HUES64 (cell line): ENCODE measurements at regions not wholly inside any gene's neighbourhood (a gene's known extent, or its start where the extent isn't known, plus 50 kb on each side); places are given as distances from the start of the nearest gene placed in this dataset.

Experiments used
- H3K27ac ChIP-seq: 2 replicates; pipeline ENCODE4 v1.7.0; 2013; ENCODE audit warnings: low read depth, low read length, inconsistent platforms
- H3K27me3 ChIP-seq: 2 replicates; pipeline ENCODE4 v1.6.1; 2013; ENCODE audit warnings: mild to moderate bottlenecking, low read length; ENCODE audit not compliant: insufficient read depth
- H3K36me3 ChIP-seq: 2 replicates; pipeline ENCODE4 v1.6.1; 2013; ENCODE audit warnings: mild to moderate bottlenecking, low read length; ENCODE audit not compliant: insufficient read depth
- H3K4me1 ChIP-seq: 2 replicates; pipeline ENCODE4 v1.6.1; 2013; ENCODE audit warnings: mild to moderate bottlenecking, low read length, moderate library complexity; ENCODE audit not compliant: insufficient read depth
- H3K4me3 ChIP-seq: 2 replicates; pipeline ENCODE4 v1.5.1; 2013; ENCODE audit warnings: mild to moderate bottlenecking, low read length, moderate library complexity
- H3K9ac ChIP-seq: 2 replicates; pipeline ENCODE4 v1.6.1; 2013; ENCODE audit warnings: mild to moderate bottlenecking, low read depth, low read length
- H3K9me3 ChIP-seq: 2 replicates; pipeline ENCODE4 v1.6.1; 2013; ENCODE audit warnings: low read depth, low read length; ENCODE audit not compliant: insufficient read depth
- WGBS: fragments of 150-250, 120-280 bp; methylation state at CpG from one replicate; pipeline ENCODE4 v1.1.7; 2013; ENCODE audit warnings: missing lambda C conversion rate; 5-methylcytosine and 5-hydroxymethylcytosine counted together

GRCh38 chr22:49618677-49618953, 209.1 kb downstream of the BRD1 start:
- Histone ChIP-seq H3K27me3 (no peaks in the 10 kb centered on the region), H3K27ac (no peak overlapping the region), H3K4me1 (no peaks in the 10 kb centered on the region), H3K36me3 (no peaks in the 10 kb centered on the region), H3K4me3 (no peak overlapping the region), H3K9me3 (no peaks in the 10 kb centered on the region), H3K9ac (no peak overlapping the region)
- 85% methylated on average over 8 of the region's 8 CpGs for WGBS

GRCh38 chr22:49617866-49618676, 209.6 kb downstream of the BRD1 start:
- H3K9ac ChIP-seq: no peak overlapping the region
- H3K27ac ChIP-seq: no peak overlapping the region
- H3K27me3 ChIP-seq: no peaks in the 10 kb centered on the region
- H3K4me3 ChIP-seq: no peak overlapping the region
- 89% methylated on average over 23 of the region's 23 CpGs for WGBS
- H3K9me3 ChIP-seq: no peaks in the 10 kb centered on the region
- no peaks in the 10 kb centered on the region for H3K4me1 ChIP-seq
- H3K36me3 ChIP-seq: no peaks in the 10 kb centered on the region

DNA sequence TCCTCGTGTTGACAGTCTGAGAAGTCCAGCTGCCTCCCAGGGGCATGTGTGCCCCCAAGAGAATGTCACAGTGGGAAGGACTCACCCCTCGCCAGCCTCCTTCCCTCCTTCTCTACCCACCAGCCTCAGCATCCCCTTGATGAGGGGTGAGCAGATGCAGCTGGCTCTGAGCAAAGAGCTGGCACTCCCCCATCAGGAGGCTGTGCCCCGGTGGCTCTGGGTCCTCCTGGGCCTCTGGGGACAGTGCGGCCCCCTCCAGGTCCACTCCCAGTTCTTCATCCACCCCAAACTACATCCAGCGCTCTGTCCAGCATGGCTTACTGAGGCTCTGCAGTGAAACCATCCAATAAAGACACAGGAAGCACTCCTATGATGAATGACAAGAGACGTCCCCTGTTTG, 210.4 kb downstream of the BRD1 start:
- H3K9me3 ChIP-seq: no peaks in the 10 kb centered on the region
- 85% methylated on average over 6 of the region's 6 CpGs for WGBS
- no peak overlapping the region for H3K27ac ChIP-seq
- H3K27me3 ChIP-seq: no peaks in the 10 kb centered on the region
- no peaks in the 10 kb centered on the region for H3K4me1 ChIP-seq
- H3K9ac ChIP-seq: no peak overlapping the region
- H3K4me3 ChIP-seq: no peak overlapping the region
- no peaks in the 10 kb centered on the region for H3K36me3 ChIP-seq

- Histone ChIP-seq H3K36me3 (no peaks in the 10 kb centered on the region), H3K27ac (no peak overlapping the region), H3K4me1 (no peaks in the 10 kb centered on the region), H3K27me3 (no peaks in the 10 kb centered on the region), H3K9ac (no peak overlapping the region), H3K4me3 (no peak overlapping the region), H3K9me3 (no peaks in the 10 kb centered on the region)
- 92% methylated on average over 37 of the region's 37 CpGs for WGBS
Measured at GRCh38 chr22:49616356-49617231, 211.1 kb downstream of the BRD1 start.

DNA sequence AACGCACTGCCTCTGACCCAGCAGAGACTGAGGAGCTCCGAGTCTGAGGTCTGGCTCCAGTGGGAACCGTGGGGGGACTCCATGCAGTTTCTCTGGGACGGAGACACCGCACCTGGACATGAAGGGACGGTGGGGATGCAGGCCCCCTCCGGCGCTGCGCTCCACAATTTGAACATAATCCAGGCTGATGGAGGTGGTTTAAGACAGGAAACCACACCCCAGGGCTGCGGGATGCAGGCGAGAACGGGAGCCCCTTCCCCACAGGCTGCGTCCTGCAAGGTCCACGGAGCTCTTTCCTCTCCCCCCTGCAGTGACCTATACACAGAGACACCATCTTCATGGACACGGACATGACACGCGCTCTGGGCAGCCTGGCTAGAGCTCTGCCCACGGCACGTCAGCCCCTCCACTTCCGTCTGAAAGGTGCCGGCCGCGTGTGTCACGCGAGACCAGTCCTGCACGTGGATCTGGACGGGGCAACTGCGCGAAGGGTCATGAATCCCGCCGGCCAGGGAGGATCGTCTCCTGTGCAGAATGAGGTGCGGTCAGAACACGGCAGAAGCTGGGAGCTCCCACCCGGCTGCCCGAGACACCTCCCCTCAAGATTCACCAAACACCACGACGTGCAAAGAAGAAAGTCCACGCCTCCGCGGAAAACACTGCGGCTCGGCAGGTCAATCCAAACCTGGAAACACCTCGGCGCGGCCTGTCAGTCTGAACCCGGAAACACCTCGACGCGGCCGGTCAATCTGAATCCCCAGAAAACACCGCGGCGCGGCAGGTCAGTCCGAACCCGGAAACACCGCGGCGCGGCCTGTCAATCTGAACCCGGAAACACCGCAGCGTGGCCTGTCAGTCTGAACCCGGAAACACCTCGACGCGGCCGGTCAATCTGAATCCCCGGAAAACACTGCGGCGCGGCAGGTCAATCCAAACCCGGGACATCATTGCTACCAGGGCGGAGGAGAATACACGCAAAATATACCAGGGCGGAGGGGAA, 212.4 kb downstream of the BRD1 start:
- no peaks in the 10 kb centered on the region for H3K36me3 ChIP-seq
- H3K9me3 ChIP-seq: 0 out of 2 replicates have a peak, but pooled peaks cover 4% of the 10 kb centered on the region
- H3K9ac ChIP-seq: no peak overlapping the region
- WGBS: 95% methylated on average over 77 of the region's 77 CpGs
- H3K4me1 ChIP-seq: no peaks in the 10 kb centered on the region
- H3K27me3 ChIP-seq: no peaks in the 10 kb centered on the region
- no peak overlapping the region for H3K27ac ChIP-seq
- no peak overlapping the region for H3K4me3 ChIP-seq

DNA sequence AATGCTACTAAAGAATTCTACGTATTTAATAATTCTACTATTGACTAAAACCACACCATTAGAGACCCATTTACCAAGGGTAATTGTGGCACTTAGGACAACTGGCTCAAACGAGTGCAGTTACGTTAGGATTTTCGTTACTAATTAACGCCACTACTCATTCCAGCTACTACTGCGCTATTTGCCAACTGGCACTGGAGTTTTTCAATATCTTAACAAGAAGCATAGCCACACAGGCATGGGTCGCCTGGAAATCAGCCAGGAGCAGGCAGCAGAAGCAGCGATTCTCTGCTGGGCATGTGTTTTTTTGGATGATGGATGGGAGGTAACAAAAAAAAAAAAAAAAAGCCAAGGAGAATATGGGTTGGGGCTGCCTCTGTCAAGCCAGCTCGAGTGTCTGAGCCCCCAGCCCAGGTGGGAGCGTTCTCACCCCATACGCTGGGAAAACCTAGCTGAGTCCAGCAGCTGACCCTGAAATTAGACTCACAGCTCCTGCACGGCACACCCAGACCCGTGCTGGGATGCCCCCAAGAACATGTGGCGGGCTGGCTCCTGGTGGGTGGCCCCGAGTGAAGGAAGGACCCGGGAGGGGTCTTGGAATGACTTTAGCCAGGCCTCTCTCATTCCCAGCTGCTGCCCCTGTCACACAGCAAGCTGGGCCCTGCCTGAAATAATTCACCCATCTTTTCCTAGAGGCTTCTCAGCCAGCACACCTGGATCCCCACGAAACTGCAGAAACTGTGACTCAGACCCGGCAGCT, 214.0 kb downstream of the BRD1 start:
- H3K4me1 ChIP-seq: no peaks in the 10 kb centered on the region
- no peak overlapping the region for H3K4me3 ChIP-seq
- no peak overlapping the region for H3K9ac ChIP-seq
- H3K27me3 ChIP-seq: no peaks in the 10 kb centered on the region
- H3K36me3 ChIP-seq: no peaks in the 10 kb centered on the region
- WGBS: 91% methylated on average over 18 of the region's 18 CpGs
- H3K27ac ChIP-seq: no peak overlapping the region
- H3K9me3 ChIP-seq: 0 out of 2 replicates have a peak, but pooled peaks cover 4% of the 10 kb centered on the region

- no peaks in the 10 kb centered on the region for H3K36me3 ChIP-seq
- 93% methylated on average over 5 of the region's 5 CpGs for WGBS
- H3K9ac ChIP-seq: no peak overlapping the region
- no peak overlapping the region for H3K4me3 ChIP-seq
- no peak overlapping the region for H3K27ac ChIP-seq
- no peaks in the 10 kb centered on the region for H3K27me3 ChIP-seq
- H3K9me3 ChIP-seq: 0 out of 2 replicates have a peak, but pooled peaks cover 4% of the 10 kb centered on the region
- H3K4me1 ChIP-seq: no peaks in the 10 kb centered on the region
Measured at GRCh38 chr22:49613108-49613507, 214.6 kb downstream of the BRD1 start.

- Histone ChIP-seq H3K4me1 (no peaks in the 10 kb centered on the region), H3K27ac (no peak overlapping the region), H3K4me3 (no peak overlapping the region), H3K9ac (no peak overlapping the region), H3K27me3 (no peaks in the 10 kb centered on the region), H3K9me3 (peaks cover 14% of the 10 kb centered on the region; the same call in 1 of the 2 replicates), H3K36me3 (no peaks in the 10 kb centered on the region)
- 94% methylated on average over 24 of the region's 24 CpGs for WGBS
Measured at GRCh38 chr22:49609207-49609876, 218.3 kb downstream of the BRD1 start.

DNA sequence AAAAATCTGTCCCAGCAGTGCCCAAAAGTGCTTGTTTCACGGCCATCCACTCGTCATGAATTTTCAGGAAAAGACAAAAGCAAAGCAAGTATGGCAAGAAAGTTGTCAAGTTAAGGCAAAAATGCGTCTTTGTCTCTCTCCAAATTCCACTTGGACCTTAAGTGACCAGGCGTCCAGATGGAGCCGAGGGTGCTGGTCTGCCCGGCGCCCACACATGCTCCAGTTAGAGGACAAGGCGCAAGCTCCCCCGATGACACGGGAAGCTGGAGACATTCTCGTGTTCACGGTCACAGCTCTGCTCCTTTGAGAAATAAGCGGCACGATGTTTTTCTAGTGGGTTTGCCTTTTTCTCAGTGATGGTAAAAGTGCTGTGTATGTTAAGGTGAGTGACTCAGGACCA, 219.0 kb downstream of the BRD1 start:
- Histone ChIP-seq H3K4me3 (no peak overlapping the region), H3K9me3 (peaks cover 18% of the 10 kb centered on the region; the same call in 1 of the 2 replicates), H3K27ac (no peak overlapping the region), H3K36me3 (no peaks in the 10 kb centered on the region), H3K27me3 (no peaks in the 10 kb centered on the region), H3K9ac (no peak overlapping the region), H3K4me1 (no peaks in the 10 kb centered on the region)
- WGBS: 94% methylated on average over 14 of the region's 14 CpGs

- Histone ChIP-seq H3K4me3 (no peak overlapping the region), H3K9me3 (peaks cover 18% of the 10 kb centered on the region; the same call in 1 of the 2 replicates), H3K27ac (no peak overlapping the region), H3K9ac (no peak overlapping the region), H3K36me3 (no peaks in the 10 kb centered on the region), H3K27me3 (no peaks in the 10 kb centered on the region), H3K4me1 (no peaks in the 10 kb centered on the region)
- 95% methylated on average over 8 of the region's 8 CpGs for WGBS
Measured at GRCh38 chr22:49608228-49608627, 219.4 kb downstream of the BRD1 start.
